ENCODE measurements at regions not wholly inside any gene's neighbourhood (a gene's known extent, or its start where the extent isn't known, plus 50 kb on each side); places are given as distances from the start of the nearest gene placed in this dataset.

DNA sequence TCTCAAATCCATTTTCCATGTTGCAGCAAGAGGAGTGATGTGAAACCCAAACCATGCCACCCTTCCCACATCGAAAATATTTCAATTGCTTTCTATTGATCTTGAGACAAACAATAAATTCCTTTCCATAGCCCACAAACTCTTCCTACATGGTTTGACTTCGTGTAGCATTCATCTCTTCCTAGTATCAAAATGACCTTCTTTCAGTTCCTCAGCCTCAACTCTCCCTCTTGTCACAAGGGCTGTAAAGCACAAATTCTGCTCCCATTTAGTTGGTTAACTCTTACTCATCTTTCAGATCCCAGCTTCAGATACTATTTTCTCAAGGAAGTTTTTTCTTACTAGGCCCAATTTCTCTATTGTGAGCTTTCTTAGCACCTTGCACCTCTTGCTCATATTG is 99.0 kb downstream of the ZNF281 start:
- no peak for DNase-seq (ENCODE audit: low spot score in 2 of 2)
- Histone ChIP-seq H3K4me1 (no peaks in the 10 kb centered on the region), H3K27ac (no peak overlapping the region), H3K9me3 (no peaks in the 10 kb centered on the region), H3K27me3 (no peaks in the 10 kb centered on the region), H3K36me3 (no peaks in the 10 kb centered on the region), H3K4me3 (no peak overlapping the region)
- 80% methylated on average over 2 of the region's 2 CpGs for WGBS
- no peak for TF ChIP-seq EP300 (IDR thresholded peaks at IDR 0.05)
- no peak for TF ChIP-seq POLR2AphosphoS5 (IDR thresholded peaks at IDR 0.05)
- no peak for TF ChIP-seq POLR2A (IDR thresholded peaks at IDR 0.05)
- TF ChIP-seq, protein P1, sequence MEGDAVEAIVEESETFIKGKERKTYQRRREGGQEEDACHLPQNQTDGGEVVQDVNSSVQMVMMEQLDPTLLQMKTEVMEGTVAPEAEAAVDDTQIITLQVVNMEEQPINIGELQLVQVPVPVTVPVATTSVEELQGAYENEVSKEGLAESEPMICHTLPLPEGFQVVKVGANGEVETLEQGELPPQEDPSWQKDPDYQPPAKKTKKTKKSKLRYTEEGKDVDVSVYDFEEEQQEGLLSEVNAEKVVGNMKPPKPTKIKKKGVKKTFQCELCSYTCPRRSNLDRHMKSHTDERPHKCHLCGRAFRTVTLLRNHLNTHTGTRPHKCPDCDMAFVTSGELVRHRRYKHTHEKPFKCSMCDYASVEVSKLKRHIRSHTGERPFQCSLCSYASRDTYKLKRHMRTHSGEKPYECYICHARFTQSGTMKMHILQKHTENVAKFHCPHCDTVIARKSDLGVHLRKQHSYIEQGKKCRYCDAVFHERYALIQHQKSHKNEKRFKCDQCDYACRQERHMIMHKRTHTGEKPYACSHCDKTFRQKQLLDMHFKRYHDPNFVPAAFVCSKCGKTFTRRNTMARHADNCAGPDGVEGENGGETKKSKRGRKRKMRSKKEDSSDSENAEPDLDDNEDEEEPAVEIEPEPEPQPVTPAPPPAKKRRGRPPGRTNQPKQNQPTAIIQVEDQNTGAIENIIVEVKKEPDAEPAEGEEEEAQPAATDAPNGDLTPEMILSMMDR (IDR thresholded peaks at IDR 0.05) = no peak

DNA sequence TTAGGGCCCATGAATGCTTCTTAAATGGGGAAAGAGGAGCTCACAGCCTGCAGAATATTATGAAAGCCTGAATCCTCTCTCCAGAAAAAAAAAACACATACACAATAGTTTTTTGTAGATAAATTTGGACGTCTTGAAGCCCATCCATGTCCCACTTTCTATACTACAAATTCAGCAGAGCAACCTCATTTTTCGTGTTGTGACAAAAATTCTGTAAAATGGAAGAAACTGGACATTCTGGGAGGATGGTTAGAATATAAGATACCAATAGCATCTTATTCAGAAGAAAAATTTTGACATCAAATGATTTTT is 102.1 kb downstream of the ZNF281 start:
- no peak overlapping the region for H3K4me3 ChIP-seq
- no peaks in the 10 kb centered on the region for H3K4me1 ChIP-seq
- DNase-seq (ENCODE audit: low spot score in 2 of 2) = no peak
- WGBS = 68% methylated on average over 2 of the region's 2 CpGs
- H3K9me3 ChIP-seq = no peaks in the 10 kb centered on the region
- no peaks in the 10 kb centered on the region for H3K27me3 ChIP-seq
- TF ChIP-seq POLR2AphosphoS5 (IDR thresholded peaks at IDR 0.05) (no peak), POLR2A (IDR thresholded peaks at IDR 0.05) (no peak), EP300 (IDR thresholded peaks at IDR 0.05) (no peak)
- TF ChIP-seq, protein P1 (IDR thresholded peaks at IDR 0.05) = no peak
- H3K36me3 ChIP-seq = no peaks in the 10 kb centered on the region
- no peak overlapping the region for H3K27ac ChIP-seq

DNA sequence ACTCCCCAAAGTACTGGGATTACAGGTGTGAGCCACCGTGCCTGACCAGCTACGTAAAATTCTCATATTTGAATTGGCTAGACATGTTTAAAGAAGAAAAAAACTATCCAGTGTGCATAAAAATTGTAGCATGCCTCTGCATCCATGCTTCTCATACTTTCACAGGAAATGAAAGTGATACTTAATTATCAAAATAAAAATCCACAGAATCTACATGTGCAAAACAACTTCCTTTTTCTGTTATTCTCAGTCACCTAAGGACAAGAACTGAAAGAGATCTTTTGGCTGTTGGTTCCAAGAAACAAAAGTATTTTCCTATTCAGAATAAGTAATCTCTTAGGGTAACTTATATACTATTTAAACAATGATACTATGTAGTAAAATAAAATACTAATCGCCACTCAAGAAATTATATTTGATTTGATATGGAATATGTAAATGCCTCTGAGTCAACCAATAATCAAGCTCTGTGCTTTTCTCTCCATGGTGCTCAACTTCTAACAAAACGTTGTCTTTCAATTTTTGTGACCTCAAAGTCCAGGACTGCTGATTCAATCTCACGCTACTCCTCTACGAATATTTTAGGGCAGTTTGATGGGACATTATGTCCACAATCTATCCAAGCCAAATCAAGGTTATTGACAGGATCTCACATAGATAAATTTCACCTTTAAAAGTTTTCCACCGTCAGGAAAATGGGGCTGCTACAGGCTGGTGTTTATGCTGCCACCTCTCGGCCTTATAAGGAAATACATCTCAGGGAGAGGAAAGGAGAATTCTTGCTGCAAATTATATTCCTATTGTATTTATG is 102.7 kb downstream of the ZNF281 start:
- Histone ChIP-seq H3K27me3 (no peaks in the 10 kb centered on the region), H3K36me3 (no peaks in the 10 kb centered on the region), H3K27ac (no peak overlapping the region), H3K4me1 (peaks cover 4% of the 10 kb centered on the region), H3K9me3 (no peaks in the 10 kb centered on the region), H3K4me3 (no peak overlapping the region)
- DNase-seq (ENCODE audit: low spot score in 2 of 2) = no peak
- TF ChIP-seq, protein P1 (IDR thresholded peaks at IDR 0.05) = peak; percentile 29 to 78
- TF ChIP-seq EP300 (IDR thresholded peaks at IDR 0.05) = no peak
- WGBS = 41% methylated on average over 8 of the region's 8 CpGs

DNA sequence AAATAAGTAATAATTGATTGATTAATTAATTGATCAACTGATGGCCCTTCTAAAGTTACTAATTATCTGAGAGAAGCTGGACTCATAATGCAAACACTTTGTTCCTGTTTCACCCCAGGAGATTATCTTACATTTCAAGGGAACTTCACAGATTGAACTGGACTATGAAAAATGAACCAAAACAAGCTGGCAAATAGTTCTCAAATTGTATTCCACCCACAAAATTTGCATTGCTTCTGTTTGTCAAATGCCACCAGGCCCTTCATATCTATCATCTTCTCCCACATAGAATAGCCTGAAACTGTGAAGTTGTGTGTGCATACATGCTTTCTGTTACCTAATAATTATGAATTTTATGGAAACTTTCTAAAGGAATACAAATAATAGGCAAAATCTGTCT is 104.0 kb downstream of the ZNF281 start:
- Histone ChIP-seq H3K9me3 (no peaks in the 10 kb centered on the region), H3K4me3 (no peak overlapping the region), H3K27me3 (peaks cover 1% of the 10 kb centered on the region), H3K27ac (no peak overlapping the region), H3K36me3 (no peaks in the 10 kb centered on the region), H3K4me1 (peaks cover 12% of the 10 kb centered on the region)
- no peak for DNase-seq (ENCODE audit: low spot score in 2 of 2)
- TF ChIP-seq POLR2A (IDR thresholded peaks at IDR 0.05) = no peak
- no peak for TF ChIP-seq EP300 (IDR thresholded peaks at IDR 0.05)
- TF ChIP-seq, protein P1 (IDR thresholded peaks at IDR 0.05) = no peak
- no peak for TF ChIP-seq POLR2AphosphoS5 (IDR thresholded peaks at IDR 0.05)

DNA sequence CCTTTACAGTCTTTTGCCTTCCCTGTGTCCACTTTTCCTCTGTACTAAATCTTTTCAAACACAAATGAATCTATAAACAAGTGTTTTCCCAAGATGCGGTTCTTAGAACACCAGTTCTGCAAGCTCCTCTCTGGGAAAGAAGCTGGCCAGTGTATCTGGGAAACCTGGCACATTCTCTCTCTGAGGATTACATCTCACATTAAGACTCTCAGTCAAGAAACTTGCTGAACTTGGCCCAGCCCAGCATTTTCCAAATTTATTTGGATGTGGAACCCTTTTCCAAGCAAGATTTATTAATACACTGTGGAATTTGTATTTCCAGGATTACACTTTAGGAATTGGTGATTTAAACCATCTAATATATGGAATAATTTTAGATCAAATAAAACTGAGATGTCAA is 105.7 kb downstream of the ZNF281 start:
- Histone ChIP-seq H3K27me3 (peaks cover 14% of the 10 kb centered on the region), H3K36me3 (no peaks in the 10 kb centered on the region), H3K27ac (no peak overlapping the region), H3K4me3 (no peak overlapping the region), H3K9me3 (no peaks in the 10 kb centered on the region), H3K4me1 (peaks cover 12% of the 10 kb centered on the region)
- no peak for DNase-seq (ENCODE audit: low spot score in 2 of 2)
- WGBS = 53% methylated on average over 1 of the region's 1 CpG
- TF ChIP-seq POLR2AphosphoS5 (IDR thresholded peaks at IDR 0.05) = no peak
- TF ChIP-seq EP300 (IDR thresholded peaks at IDR 0.05) = no peak
- TF ChIP-seq, protein P1 (IDR thresholded peaks at IDR 0.05) = no peak
- TF ChIP-seq POLR2A (IDR thresholded peaks at IDR 0.05) = no peak

All from suprapubic skin (tissue), 4 donors.